Gastroesophageal sphincter (tissue), 3 donors: ENCODE measurements at regions not wholly inside any gene's neighbourhood (a gene's known extent, or its start where the extent isn't known, plus 50 kb on each side); places are given as distances from the start of the nearest gene placed in this dataset.

Source experiments
- CTCF ChIP-seq, 4 experiments: fragments of 200-600 bp in 2 of 4; fragments of 450-650 bp in 2 of 4; sonication (generic) in 1 of 4; IDR thresholded peaks; one replicate each; pipeline ENCODE4 v1.5.1; 2017 to 2019; ENCODE audit warnings: antibody characterized with exemption in 4 of 4, mild to moderate bottlenecking in 2 of 4, moderate library complexity in 2 of 4
- EP300 ChIP-seq: sonication (generic); formaldehyde crosslinking; IDR thresholded peaks from one replicate; pipeline ENCODE4 v1.6.1; 2017; ENCODE audit warnings: antibody characterized with exemption, mild to moderate bottlenecking

GRCh38 chr13:33556828-33557227 lies 261.1 kb upstream of the RFC3 start:
- TF ChIP-seq EP300 (no peak), CTCF (IDR thresholded peaks at IDR 0.05) (no peak)
